GM21515 (cell line): ENCODE measurements at regions not wholly inside any gene's neighbourhood (a gene's known extent, or its start where the extent isn't known, plus 50 kb on each side); places are given as distances from the start of the nearest gene placed in this dataset.

Experiments used
- ATAC-seq: cut with Tn5 transposase; IDR thresholded peaks from one replicate; pipeline ENCODE4 v1.9.1; 2021; ENCODE audit not compliant: unreplicated experiment

- no peak for ATAC-seq
Observed at GRCh38 chr5:38207343-38207742, 51.0 kb upstream of the EGFLAM start.

- no peak for ATAC-seq
Observed at GRCh38 chr5:38202741-38203140, 55.6 kb upstream of the EGFLAM start.

GRCh38 chr5:38200872-38201557, 57.3 kb upstream of the EGFLAM start:
- ATAC-seq = no peak

- ATAC-seq = no peak
Observed at GRCh38 chr5:38197118-38197517, 61.2 kb upstream of the EGFLAM start.

- peak; percentile 80 for ATAC-seq
Observed at GRCh38 chr5:38193015-38193581, 65.3 kb upstream of the EGFLAM start.

- ATAC-seq = no peak
Observed at GRCh38 chr5:38191693-38192092, 66.7 kb upstream of the EGFLAM start.

GRCh38 chr5:38190111-38190510, 68.2 kb upstream of the EGFLAM start:
- ATAC-seq = no peak

- ATAC-seq = no peak
Observed at GRCh38 chr5:38189081-38189504, 69.3 kb upstream of the EGFLAM start.

GRCh38 chr5:38188591-38188990, 69.8 kb upstream of the EGFLAM start:
- ATAC-seq = no peak

GRCh38 chr5:38187532-38187931, 70.8 kb upstream of the EGFLAM start:
- no peak for ATAC-seq

GRCh38 chr5:38184627-38185026, 73.7 kb upstream of the EGFLAM start:
- no peak for ATAC-seq

- no peak for ATAC-seq
Observed at GRCh38 chr5:38182991-38183390, 75.4 kb upstream of the EGFLAM start.

- ATAC-seq = no peak
Observed at GRCh38 chr5:38168029-38168428, 90.3 kb upstream of the EGFLAM start.

GRCh38 chr5:38167562-38167996, 90.8 kb upstream of the EGFLAM start:
- ATAC-seq = no peak

- no peak for ATAC-seq
Observed at GRCh38 chr5:38166832-38167231, 91.5 kb upstream of the EGFLAM start.

- ATAC-seq = no peak
Observed at GRCh38 chr5:38165435-38165834, 92.9 kb upstream of the EGFLAM start.

- ATAC-seq = no peak
Observed at GRCh38 chr5:38164776-38165399, 93.5 kb upstream of the EGFLAM start.

- ATAC-seq = no peak
Observed at GRCh38 chr5:38163636-38164237, 94.6 kb upstream of the EGFLAM start.

- no peak for ATAC-seq
Observed at GRCh38 chr5:38162625-38163024, 95.7 kb upstream of the EGFLAM start.

- no peak for ATAC-seq
Observed at GRCh38 chr5:38157024-38157423, 101.3 kb upstream of the EGFLAM start.

GRCh38 chr5:38154615-38155204, 103.6 kb upstream of the EGFLAM start:
- no peak for ATAC-seq

GRCh38 chr5:38151878-38152277, 106.5 kb upstream of the EGFLAM start:
- no peak for ATAC-seq
